GM19351 (cell line): ENCODE measurements at regions not wholly inside any gene's neighbourhood (a gene's known extent, or its start where the extent isn't known, plus 50 kb on each side); places are given as distances from the start of the nearest gene placed in this dataset.

Experiments used
- ATAC-seq: cut with Tn5 transposase; IDR thresholded peaks from one replicate; pipeline ENCODE4 v1.9.1; 2021; ENCODE audit warnings: mild to moderate bottlenecking, moderate library complexity; ENCODE audit not compliant: unreplicated experiment

DNA sequence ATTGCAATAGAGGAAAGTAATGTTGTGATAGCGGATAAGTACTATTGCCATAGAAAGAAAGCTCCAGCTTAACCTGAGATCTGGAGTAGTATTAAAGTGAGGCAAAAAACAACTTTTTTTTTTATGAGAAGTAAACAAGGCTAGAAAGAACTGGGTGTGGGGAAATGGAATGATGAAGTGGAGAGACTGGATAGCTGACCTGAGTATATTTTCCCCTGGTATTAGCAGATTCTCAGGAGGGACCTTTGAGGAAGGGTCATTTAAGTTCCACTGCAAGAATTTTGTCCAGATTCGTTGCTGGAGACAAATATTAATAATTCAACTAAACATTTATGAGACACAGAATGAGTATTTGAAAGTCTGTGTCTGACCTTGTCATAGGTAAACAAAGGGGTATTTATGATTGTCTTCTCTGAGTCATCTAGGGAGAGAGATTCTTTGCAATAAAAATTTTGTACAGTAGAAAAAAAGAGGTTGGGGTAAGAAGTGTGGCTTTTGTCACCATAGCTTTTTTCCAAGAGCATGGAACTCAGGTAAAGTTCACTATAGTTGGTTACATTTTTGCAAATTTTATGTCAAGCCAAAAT is 2095.9 kb downstream of the ARAP2 start:
- no peak for ATAC-seq

DNA sequence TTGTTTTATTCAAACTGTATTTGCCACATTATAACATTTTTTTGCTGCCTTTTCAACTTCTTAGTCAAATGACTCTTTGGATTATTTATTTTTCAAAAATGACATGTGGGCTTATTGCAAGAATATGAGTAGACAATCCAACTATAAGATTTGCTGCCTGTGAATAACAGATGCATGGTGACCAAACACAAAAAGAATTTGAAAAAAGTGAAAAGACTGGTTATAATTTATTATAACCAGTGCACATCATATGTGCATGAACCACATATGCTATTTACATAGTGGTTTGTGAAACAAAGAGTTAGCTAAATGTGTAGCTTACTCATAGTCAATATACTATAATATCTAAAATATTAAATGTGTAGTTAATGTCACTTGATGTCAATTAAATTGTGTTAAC is 2086.8 kb downstream of the ARAP2 start:
- ATAC-seq: no peak

DNA sequence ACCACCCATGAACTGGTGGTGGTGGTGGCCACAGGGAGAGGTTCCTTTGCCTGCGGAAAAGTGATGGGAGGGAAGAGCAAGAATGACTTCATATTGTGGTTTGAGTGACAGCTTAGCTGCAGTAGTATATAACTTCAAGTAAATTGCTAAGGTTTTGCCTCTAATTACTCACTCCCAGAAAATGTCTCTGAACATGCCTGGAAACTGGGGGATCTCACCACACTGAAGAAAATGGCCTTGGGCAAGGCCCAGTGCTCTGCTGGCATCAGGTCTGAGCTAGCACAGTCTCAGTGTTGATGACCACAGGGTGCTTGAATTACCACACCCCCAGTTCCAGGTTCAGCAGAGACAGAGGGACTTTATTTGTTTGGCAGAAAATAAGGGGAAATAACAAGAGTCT is 2085.4 kb downstream of the ARAP2 start:
- no peak for ATAC-seq

DNA sequence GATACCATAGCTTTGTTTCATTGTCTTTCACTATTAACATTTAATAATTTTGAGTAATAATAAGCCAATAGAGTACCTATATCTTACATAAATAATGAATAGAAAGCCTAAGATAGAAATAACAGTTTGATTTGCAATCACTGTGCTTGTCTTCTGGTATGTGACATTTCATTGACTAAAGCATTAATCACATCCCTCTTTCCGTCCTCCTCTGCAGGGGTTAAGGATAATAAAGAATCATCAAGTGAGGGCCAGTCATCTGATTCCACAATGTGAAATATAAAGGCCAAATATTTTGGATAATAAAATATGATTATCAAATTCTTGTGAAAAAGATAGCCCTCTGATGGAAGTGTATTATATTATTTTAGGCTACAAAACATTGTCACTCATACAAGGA is 2073.4 kb downstream of the ARAP2 start:
- ATAC-seq: no peak

DNA sequence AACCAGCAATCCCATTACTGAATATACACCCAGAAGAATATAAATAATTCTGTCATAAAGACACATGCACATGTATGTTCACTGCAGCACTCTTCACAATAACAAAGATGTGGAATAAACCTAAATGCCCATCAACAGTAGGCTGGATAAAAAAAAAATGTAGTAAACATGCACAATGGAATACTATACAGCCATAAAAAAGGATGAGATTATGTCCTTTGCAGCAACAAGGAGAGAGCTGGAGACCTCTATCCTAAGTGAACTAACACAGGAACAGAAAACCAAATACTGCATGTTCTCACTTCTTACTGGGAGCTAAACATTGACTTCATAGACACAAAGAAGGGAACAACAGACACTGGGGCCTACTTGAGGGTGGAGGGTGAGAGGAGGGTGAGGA is 2067.7 kb downstream of the ARAP2 start:
- no peak for ATAC-seq

DNA sequence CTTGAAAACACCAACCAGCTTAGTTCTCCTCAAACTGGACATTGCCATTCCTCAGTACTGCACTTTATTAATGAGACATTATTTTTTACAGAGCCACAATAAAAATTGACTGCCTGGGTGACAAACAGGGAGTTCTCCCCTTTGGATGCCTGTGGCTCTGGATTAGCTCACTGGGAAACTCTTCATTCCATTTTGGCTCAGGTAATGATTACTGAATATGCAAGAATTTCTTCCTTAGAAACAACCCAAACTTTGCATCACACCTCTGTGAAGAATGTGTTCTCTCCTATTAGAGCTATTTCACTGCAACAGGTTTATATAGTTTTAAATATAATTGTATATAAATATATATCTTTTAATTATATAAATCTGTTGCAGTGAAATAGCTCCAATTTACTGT is 2065.8 kb downstream of the ARAP2 start:
- no peak for ATAC-seq

DNA sequence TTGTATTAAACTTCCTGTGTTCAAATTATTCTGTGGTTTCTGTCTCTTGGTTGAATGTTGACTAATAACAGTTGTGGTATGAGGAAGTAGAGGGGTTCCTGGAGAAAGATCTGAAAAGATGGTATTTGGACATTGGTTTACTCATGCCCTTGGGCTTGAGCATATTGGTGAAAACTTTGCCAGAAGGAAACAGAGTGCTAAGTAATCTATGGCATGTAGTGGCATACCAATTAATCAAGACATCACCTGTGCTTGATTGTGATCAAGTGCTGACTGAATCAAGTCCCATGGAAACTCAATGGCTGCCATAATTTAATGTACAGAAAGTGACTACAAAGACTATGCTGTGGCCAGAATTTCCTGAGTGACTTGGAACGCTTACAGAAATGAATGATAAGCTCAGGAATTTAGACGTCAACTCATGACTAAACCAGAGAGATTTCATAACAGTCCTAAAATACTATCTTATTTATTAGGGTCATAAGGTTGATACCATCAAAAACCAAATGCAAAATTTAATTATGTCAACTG is 2062.9 kb downstream of the ARAP2 start:
- ATAC-seq: no peak

DNA sequence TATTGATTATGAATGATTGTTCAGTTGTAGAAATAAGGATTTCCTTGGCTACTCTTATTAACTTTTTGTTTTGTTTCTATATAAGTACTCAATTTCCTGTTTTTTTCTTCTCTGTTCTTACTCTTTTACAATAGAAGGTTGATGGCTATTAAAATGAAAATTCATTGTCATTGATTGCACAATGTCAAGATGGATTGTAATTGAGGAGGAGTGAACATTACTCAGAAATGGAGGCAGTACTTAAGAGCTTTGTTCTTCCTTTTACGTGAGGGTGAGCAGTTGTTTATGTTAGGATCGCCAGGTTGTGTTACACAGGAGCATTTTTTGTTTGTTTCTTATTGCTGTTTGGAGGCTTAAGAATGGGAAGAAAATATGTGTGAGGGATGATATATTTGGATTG is 2062.4 kb downstream of the ARAP2 start:
- ATAC-seq: no peak

DNA sequence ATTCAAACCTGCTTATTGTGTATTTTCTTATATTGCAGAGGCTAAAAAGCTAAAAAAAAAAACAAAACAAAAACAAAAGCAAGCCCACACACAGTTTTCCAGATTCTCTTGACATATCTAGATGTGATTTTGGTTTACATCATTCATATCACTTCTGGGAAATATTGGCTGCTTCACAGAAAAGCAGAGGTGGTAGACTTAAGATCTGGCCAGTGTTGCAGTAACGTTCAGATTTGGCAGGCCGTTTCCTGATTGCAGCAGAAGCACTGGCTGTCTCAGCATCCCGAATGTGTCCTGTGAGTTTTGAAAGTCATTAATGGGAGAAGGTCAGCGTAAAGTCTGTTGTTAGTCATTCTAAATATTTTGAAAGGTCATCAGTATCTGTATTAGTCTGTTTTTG is 2062.0 kb downstream of the ARAP2 start:
- no peak for ATAC-seq

DNA sequence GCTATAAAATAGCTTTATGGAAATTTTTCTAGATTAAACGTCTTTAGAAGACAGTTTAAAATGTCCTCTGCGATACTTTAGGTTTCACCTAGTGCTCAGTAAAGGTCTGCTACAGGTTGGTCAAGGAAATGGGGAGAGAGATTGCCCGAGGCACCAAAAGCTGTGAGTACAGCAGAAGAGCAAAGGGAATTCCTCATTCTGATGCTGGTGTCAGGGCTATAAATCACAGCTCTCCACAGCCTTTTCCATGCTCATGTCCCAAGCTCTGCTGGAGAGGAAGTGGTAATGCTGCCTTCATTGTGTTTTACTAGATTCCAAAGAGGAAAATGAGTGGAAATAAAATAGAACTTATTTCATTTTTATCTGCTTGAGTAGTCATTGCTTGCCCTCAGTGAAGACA is 2060.4 kb downstream of the ARAP2 start:
- no peak for ATAC-seq

DNA sequence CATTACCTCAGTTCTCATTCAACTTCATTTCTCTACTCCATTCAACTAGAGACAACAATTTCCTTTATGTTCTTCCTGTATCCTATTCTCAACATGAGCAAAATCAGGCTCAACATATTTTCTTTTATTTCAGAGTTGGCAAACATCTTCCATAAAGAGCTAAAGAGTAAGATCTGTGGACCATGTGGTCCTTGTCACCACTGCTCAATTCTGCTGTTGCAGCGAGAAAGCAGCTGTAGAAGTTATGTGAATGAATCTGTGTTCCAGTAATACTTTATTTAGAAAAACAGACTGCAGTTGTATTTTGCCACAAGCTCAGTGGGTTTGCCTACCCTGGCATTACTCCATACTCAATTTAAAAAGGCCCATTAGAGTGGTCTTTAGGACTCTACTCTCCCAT is 2057.3 kb downstream of the ARAP2 start:
- ATAC-seq: no peak

DNA sequence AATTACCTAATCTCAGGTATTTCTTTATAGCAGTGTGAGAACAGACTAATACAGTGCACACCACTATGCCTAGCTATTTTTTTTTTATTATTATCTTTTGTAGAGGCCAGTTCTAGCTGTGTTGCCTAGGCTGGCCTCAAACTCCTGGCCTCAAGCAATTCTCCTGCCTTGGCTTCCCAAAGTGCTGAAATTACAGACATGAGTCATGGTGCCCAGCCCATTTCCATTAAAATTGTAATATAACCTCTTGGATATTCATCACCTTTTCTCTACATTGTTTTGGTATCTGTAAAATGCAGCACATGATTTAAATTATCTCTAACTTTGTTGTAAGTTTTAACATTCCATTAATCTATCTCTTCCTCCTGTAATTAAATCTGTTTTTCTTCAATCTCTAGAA is 2052.9 kb downstream of the ARAP2 start:
- no peak for ATAC-seq

DNA sequence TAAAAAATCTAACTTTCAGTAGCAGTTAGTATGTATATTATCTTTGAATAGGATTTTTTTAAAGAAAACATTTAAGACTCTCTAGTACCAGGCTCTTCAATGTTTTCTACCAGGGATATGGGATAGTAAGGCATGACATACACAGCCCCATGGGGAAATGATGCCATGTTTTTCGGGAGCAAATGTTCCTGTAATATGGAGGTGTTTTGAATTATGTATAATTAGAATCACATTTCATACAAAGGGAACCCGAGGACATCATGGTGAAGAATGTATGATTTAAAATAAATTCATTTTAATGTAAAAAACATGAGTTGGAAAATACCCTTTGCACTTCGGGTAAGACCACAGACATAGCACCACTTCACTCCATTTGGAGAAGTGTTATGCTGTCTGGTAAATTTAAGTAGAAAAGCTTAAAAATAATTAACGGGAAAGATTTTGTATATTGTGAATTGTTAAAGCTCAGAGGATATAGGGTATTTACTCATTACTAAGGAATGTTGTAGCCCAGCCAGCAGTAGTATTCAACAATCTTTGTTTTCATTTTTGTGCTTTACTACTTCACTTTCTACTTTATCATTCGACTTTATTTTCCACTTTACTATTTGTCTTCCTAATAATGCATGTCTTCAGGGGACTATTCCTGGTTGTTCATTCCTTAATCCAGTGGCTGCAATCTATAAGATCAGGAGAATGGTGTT is 2050.7 kb downstream of the ARAP2 start:
- ATAC-seq: no peak

DNA sequence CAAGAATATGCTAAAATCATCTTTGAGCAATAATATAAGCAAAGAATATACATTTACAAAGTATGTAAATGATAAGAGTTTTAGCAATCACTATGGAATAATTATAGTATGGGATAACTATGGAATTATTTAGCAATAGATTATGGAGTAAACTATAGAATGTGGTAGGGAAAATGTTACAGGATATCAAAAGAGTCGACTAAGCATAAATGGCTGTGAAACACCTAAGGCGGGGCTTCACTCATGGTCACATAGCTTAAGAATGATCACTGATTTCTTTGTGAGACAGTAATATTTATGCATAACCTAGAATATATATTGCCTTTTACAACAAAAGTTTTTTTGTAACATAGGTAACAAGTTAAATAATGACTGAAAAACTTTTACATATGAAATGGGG is 2049.7 kb downstream of the ARAP2 start:
- no peak for ATAC-seq

DNA sequence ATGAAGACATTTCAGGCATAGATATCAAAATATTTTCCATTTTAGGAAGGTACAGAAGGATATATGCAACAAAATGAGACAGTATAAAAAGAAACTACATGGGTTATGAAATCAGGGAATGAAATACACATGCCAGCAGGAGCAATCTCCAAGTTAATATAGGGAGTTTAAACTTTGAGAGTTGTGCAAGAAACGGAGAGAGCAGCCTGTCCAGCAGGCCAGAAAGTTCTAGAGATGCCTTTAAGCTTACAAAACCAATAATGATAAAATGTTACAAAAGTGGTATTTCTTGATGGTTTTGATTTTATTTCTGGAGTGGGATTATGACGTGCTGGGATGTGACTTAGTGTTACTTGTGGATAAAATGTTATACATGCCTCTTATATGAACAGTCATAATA is 2047.9 kb downstream of the ARAP2 start:
- ATAC-seq: no peak

DNA sequence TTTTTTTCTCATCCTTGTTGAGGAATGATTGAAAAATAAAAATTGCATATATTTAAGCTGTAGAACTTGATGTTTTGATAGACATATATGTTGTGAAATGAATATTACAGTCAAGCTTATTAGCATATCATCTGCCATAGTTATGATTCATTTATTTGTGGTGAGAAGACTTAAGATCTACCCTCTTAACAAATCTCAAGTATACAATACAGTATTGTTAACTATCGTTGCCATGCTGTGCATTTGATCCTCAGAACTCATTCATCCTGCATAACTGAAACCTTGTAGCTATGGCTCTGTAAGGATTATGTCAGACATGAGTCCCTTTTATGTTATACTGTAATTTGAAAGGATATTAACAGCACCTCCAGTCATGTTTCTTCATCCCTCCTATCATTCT is 2045.3 kb downstream of the ARAP2 start:
- no peak for ATAC-seq

DNA sequence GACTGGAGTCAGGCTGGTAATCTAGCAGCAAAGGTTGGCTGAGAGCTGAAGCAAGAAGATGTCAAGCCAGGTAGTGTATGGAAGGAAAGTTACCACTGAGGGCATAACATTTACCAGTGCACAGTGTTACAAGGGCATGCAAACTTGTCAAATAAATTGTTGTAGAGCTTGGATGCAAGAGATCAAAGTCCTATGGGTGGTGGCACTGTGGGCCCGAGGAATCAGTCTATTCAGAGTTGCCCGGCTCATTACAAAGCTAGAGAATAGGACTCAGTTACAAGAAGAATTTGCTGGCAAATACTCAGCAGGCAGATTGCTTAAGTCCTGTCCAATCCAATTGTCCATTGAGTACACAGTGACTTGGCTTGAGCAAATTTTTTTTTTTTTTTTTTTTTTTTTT is 2043.8 kb downstream of the ARAP2 start:
- no peak for ATAC-seq

DNA sequence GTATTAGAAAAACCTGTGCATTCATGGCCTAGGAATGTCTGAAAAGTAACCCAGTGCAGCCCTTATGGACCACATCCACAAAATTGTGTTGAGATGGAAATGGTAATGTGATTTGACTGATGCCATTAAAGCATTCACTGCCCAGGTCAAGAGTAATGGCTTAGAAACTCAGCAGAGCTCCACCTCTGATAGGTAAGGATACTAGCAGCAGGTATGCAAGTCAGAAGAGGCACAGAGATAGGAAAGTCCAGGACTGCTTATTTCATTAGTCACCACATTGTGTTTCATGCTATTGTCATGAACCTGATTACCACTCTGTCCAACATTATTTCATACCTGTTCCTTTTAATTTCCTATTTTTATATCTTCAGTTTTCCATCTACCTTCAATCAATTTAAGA is 2042.2 kb downstream of the ARAP2 start:
- ATAC-seq: no peak

DNA sequence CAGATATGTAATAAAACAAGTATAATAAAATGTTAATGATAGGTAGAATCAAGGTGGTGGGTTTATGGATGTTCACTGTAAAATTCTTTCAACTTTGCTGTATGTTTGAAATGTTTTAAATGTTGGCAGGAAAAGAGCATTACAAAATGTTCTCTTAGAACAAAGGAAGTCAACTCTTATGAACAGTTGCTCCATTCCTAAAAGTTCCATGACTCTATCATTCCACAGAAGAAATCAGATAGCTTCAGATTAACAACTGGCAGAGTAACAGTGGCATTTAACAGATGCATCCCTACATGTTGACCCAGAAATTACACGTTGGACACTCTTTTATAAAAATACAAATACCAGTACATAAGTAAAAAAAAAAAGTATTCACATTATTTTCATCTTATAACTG is 2023.7 kb downstream of the ARAP2 start:
- ATAC-seq: no peak

DNA sequence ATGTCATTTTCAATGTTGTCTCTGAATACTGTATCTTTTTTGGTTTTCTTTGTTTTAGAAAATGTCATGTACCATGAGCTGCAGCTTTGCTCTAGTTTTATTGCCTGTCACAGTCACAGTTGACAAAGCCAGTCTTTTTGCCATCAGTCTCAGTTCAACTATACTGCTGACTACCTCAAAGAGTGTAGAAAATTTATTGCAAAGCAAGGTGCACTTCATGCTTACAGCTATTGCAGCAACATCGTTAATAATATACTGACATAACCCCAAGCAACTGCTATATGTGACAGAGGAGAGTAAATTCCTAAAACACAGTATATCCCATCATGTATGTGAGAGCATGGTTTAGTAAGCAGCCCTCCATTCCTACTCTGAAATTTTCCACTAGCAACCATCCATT is 2022.3 kb downstream of the ARAP2 start:
- no peak for ATAC-seq

DNA sequence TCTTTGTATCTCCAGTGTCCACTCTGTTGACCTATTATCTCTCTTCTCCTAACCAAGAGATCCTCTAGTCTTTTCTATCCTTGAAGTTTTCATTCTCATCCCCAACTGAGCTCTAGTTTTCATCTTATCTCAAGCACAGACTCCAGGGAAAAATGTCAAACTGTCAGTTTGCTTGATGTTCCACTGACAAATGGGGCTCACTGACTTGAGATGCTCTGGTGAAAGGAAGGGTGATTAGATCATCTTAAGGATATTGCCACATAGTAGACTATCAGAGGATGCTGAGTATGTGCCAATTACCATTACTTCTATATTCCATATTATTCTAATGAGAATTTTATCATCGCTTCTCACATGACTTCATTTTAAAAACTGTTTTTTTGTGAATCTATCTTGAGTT is 2008.2 kb downstream of the ARAP2 start:
- ATAC-seq: no peak

DNA sequence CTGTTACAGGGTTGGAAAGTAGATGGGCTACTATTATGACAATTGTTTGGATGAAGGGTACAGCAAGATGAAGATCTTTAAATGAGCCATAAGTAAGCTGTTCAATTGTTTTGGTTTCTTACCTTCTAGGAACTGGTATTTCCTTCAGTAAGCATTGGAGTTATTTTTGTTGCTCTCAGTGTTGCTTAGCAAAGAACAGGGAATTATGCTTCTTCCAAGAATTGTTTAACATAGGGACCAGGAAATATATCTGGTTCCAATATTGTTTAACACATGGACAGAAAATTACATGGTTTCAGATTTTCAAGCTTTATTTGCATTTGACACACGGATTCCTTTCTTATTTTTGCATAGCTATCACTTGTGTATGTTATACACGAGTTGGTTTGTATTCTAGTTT is 1999.0 kb downstream of the ARAP2 start:
- no peak for ATAC-seq

DNA sequence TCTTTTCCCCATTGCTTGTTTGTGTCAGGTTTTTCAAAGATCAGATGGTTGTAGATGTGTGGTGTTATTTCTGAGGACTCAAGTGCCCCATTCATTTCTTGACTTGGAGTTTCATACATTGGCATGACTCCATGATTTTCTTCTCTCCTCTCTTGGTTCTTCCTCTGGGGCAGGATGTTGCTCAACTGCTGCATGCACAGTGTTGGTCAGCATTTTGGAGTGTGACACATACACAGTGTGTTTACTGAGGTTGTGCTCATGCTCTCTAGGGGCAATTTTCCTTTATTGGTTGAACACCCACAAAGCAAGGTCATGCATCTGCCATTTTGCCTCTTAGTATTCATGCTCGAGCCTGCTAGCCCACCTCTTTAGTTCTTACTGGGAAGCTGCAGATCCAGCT is 1993.8 kb downstream of the ARAP2 start:
- ATAC-seq: no peak
